HG02623 (cell line): ENCODE measurements at regions not wholly inside any gene's neighbourhood (a gene's known extent, or its start where the extent isn't known, plus 50 kb on each side); places are given as distances from the start of the nearest gene placed in this dataset.
A peak's percentile ranks its signal among the peaks of the same experiment; 100 is the strongest.
"Not testable (repeated sequence)": the region's sequence is repeated elsewhere in the genome, so short reads cannot be mapped to it uniquely, and the experiment has no call there.

Experiments
- ATAC-seq: cut with Tn5 transposase; IDR thresholded peaks from one replicate; pipeline ENCODE4 v1.9.1; 2021; ENCODE audit warnings: moderate library complexity; ENCODE audit not compliant: unreplicated experiment

DNA sequence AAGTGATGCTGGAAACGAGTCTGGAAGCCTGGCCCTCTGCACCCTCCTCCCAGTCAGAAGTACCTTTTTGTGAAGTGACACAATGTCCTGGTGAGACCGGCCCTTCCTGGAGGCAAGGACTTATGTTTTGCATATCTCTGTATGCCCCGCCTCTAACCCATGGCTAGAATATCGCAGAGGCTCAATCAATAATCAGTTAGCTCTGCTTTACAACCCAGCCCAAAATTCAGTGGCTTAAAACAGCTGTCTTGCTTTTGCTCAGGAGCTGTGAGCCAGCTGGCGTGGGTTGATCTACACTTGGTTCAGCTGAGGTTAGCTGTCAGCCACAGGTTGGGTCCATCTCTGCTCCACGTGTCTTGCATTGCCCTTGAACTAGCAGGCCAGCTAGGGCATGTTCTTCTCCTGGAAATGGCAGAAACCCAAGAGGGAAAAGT is 98.8 kb upstream of the METTL14 start:
- no peak for ATAC-seq

GRCh38 chr4:118587116-118587831 is 97.9 kb upstream of the METTL14 start:
- no peak for ATAC-seq

DNA sequence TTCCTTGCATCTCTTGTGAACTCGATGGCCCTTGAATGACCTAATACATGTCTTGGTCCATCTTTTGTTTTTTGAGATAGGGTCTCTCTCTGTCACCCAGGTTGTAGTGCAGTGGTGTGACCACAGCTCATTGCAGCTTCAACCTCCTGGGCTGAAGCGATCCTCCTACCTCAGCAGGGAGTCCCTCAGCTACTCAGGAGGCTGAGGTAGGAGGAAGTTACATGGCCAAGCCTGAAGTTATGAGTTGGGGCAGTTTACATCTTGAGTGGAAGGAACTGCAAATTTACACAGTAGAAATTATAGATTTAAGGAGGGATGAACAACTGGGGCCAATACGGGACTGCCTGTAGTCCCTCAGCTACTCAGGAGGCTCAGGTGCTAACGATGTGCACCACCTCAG is 97.2 kb upstream of the METTL14 start:
- ATAC-seq = no peak

- ATAC-seq = no peak
These were observed 95.6 kb upstream of the METTL14 start for GRCh38 chr4:118589471-118590055.

DNA sequence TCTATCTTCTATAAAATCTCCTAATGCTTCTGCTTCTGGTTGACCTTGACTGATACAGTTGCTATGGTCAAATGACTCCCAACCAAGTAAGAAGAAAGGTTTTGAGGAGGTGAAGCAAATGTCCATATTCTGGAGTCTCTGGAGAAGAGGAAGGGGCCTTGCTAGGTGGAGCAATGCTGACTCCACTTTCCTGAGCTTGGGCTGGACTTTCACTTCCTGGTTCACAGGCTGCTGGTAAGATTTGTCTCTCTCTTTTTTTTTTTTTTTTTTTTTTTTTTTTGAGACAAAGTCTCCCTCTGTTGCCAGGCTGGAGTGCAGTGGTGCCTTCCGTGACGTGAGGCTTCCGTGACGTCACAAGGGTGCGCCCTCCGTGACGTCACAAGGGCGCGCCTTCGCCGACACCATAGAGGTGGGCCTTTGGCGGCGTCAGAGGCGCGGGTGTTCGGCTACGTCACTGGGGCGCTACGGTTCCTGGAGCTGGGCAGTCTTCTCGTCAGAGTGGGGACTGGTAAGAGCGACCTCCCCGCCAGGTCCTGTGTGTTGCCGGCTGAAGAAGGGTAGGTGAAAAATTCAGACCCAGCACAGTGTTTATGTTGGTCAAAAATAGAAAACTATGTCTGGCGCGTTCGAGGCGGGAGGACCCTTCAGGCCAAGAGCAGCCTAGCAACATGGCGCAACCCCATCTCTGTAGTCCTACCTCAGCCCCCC is 93.7 kb upstream of the METTL14 start:
- ATAC-seq = peak; percentile 98

- not testable (repeated sequence) for ATAC-seq
These were observed 92.9 kb upstream of the METTL14 start for GRCh38 chr4:118592289-118592688.

GRCh38 chr4:118595883-118596282 is 89.3 kb upstream of the METTL14 start:
- ATAC-seq = not testable (repeated sequence)

DNA sequence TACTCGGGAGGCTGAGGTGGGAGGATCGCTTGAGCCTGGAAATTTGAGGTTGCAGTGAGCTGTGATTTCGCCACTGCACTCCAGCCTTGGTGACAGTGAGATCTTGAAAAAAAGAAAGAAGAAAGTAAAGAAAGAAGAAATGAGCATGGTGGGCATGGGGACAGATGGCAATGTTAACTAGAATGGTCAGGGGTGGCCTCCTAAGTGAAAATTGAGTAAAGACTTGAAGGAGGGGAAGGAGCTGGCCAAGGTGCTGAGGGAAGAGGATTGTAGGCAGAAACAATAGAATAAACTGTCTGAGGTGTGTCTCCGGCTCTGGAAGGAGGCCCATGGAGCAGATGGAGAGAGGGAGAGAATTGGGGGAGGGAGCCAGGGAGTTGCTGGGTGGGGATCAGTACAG is 60.1 kb upstream of the METTL14 start:
- ATAC-seq = not testable (repeated sequence)

GRCh38 chr4:118629697-118630096 is 55.5 kb upstream of the METTL14 start:
- not testable (repeated sequence) for ATAC-seq

GRCh38 chr4:118630897-118631296 is 54.3 kb upstream of the METTL14 start:
- not testable (repeated sequence) for ATAC-seq

DNA sequence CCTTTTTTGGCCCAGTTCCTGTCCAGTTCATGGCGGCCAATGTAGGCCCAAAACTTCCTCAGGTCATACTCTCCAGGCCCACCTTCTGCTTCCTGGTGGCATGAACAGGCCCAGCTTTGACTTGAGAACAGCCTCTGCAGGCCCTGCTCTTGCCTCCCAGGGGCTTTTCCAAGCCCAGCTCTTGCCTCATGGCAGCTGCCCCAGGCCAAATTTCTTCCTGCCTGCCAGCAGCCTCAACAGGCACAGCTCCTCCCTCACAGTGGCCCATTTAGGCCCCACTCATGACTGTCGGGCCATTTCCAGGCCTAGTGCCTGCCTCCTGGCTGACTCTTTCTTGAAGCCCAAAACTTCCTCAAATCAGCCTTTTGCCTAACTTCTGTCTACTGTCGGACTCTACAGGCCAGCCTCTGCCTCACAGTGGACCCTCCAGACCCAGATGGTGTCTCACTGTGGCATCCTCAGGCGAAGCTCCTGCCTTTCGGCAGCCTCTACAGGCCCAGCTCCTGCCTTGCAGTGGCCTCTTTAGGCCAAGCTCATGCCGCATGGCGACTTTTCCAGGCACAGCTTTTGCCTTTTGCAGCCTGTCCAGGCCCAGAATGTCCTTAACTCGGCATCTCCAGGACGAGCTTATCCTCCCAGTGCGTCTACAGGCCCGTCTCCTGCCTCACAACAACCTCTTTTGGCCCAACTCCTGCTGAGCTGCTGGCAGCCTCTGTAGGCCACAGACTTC is 53.7 kb upstream of the METTL14 start:
- ATAC-seq = not testable (repeated sequence)

GRCh38 chr4:118633476-118633875 is 51.7 kb upstream of the METTL14 start:
- not testable (repeated sequence) for ATAC-seq

DNA sequence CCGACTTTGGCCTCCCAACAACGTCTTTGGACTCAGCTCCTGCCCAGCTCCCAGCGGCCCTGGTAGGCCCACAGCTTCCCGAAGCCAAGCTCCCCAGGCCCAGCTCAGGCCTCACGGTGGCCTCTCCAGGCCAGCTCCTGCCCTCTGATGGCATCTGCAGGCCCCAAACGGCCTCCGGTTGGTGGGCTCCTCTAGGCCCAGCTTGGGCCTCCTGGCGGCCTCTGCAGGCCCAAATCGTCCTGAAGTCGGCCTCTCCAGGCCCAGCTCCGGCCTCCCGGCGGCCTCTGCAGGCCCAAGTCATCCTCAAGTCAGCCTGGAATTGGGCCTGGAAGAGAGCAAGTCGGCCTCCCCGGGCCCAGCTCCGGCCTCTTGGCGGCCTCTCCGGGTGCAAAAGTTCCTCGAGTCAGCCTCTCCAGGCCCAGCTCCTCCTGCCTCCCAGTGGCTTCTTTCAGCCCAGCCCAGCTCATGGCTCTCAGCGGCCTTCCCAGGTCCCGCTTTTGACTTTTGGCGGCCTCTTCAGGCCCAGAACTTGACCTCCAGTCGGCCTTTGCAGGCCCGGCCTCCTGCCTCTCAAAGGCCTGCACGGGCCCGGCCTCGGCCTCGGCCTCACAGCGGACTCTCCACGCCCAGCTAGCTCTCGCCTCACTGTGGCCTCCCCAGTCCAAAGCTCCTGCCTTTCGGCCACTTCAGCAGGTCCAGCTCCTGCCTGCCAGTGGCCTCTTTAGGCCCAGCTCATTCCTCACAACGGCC is 50.9 kb upstream of the METTL14 start:
- ATAC-seq = not testable (repeated sequence)
